AG09309 (cell line): ENCODE measurements at regions not wholly inside any gene's neighbourhood (a gene's known extent, or its start where the extent isn't known, plus 50 kb on each side); places are given as distances from the start of the nearest gene placed in this dataset.

Experiments
- DNase-seq: peaks from one replicate; pipeline ENCODE4 v3.0.0-alpha.2; 2010; ENCODE audit warnings: low read depth
- H3K4me3 ChIP-seq: 2 replicates; pipeline ENCODE4 v1.5.1; 2011; ENCODE audit warnings: mild to moderate bottlenecking, low read depth, low read length, moderate library complexity; ENCODE audit not compliant: control insufficient read depth
- CTCF ChIP-seq: IDR thresholded peaks from 2 replicates; pipeline ENCODE4 v1.5.1; 2011; ENCODE audit warnings: mild to moderate bottlenecking, low read depth, low read length, inconsistent platforms; ENCODE audit not compliant: insufficient read depth, control insufficient read depth; ENCODE audit errors: missing control alignments

- H3K4me3 ChIP-seq: no peak overlapping the region
- DNase-seq: no peak
- no peak for TF ChIP-seq CTCF
These were observed 54.9 kb upstream of the FRMD1 start for GRCh38 chr6:168133687-168134559.

GRCh38 chr6:168133168-168133561 lies 54.2 kb upstream of the FRMD1 start:
- DNase-seq: no peak
- peak overlapping the region; percentile 15 for H3K4me3 ChIP-seq

GRCh38 chr6:168132531-168133167 lies 53.6 kb upstream of the FRMD1 start:
- peak; percentile 67 for DNase-seq
- peak; percentile 51 for TF ChIP-seq CTCF
- H3K4me3 ChIP-seq: no peak overlapping the region

More at GRCh38 chr6:168133168-168133561, 54.2 kb upstream of the FRMD1 start:
- no peak for TF ChIP-seq CTCF

- no peak for DNase-seq
- TF ChIP-seq CTCF: no peak
- no peak overlapping the region for H3K4me3 ChIP-seq
These were observed 52.7 kb upstream of the FRMD1 start for GRCh38 chr6:168131464-168132415.

- no peak overlapping the region for H3K4me3 ChIP-seq
- TF ChIP-seq CTCF: no peak
- DNase-seq: no peak
These were observed 51.8 kb upstream of the FRMD1 start for GRCh38 chr6:168130697-168131371.
